ENCODE measurements at regions not wholly inside any gene's neighbourhood (a gene's known extent, or its start where the extent isn't known, plus 50 kb on each side); places are given as distances from the start of the nearest gene placed in this dataset.

- DNase-seq, result no peak
These were observed 841.9 kb upstream of the HS3ST1 start for GRCh38 chr4:12270546-12270945.

GRCh38 chr4:12265554-12265953 lies 836.9 kb upstream of the HS3ST1 start:
- no peak for DNase-seq

GRCh38 chr4:12260453-12260852 lies 831.8 kb upstream of the HS3ST1 start:
- no peak for DNase-seq

- no peak for DNase-seq
These were observed 816.3 kb upstream of the HS3ST1 start for GRCh38 chr4:12244973-12245372.

GRCh38 chr4:12242354-12242753 lies 813.7 kb upstream of the HS3ST1 start:
- DNase-seq, result no peak

- no peak for DNase-seq
These were observed 811.4 kb upstream of the HS3ST1 start for GRCh38 chr4:12239897-12240636.

- no peak for DNase-seq
These were observed 802.4 kb upstream of the HS3ST1 start for GRCh38 chr4:12231098-12231497.

GRCh38 chr4:12221031-12221430 lies 792.3 kb upstream of the HS3ST1 start:
- no peak for DNase-seq

- DNase-seq, result no peak
These were observed 782.9 kb upstream of the HS3ST1 start for GRCh38 chr4:12211636-12212035.

GRCh38 chr4:12207396-12207795 lies 778.7 kb upstream of the HS3ST1 start:
- no peak for DNase-seq

GRCh38 chr4:12206091-12206490 lies 777.4 kb upstream of the HS3ST1 start:
- DNase-seq, result no peak

- no peak for DNase-seq
These were observed 775.3 kb upstream of the HS3ST1 start for GRCh38 chr4:12203945-12204344.

- DNase-seq, result no peak
These were observed 771.5 kb upstream of the HS3ST1 start for GRCh38 chr4:12200226-12200625.

GRCh38 chr4:12186526-12186925 lies 757.8 kb upstream of the HS3ST1 start:
- no peak for DNase-seq

- DNase-seq, result no peak
These were observed 750.2 kb upstream of the HS3ST1 start for GRCh38 chr4:12178614-12179610.

- no peak for DNase-seq
These were observed 748.7 kb upstream of the HS3ST1 start for GRCh38 chr4:12177416-12177815.

GRCh38 chr4:12173496-12173895 lies 744.8 kb upstream of the HS3ST1 start:
- DNase-seq, result no peak

GRCh38 chr4:12172198-12172973 lies 743.7 kb upstream of the HS3ST1 start:
- no peak for DNase-seq

GRCh38 chr4:12170308-12170707 lies 741.6 kb upstream of the HS3ST1 start:
- no peak for DNase-seq

- DNase-seq, result no peak
These were observed 736.9 kb upstream of the HS3ST1 start for GRCh38 chr4:12165616-12166015.

GRCh38 chr4:12146339-12146738 lies 717.6 kb upstream of the HS3ST1 start:
- DNase-seq, result no peak

GRCh38 chr4:12145768-12146167 lies 717.1 kb upstream of the HS3ST1 start:
- DNase-seq, result no peak

GRCh38 chr4:12145106-12145505 lies 716.4 kb upstream of the HS3ST1 start:
- DNase-seq, result no peak
